ENCODE measurements at regions not wholly inside any gene's neighbourhood (a gene's known extent, or its start where the extent isn't known, plus 50 kb on each side); places are given as distances from the start of the nearest gene placed in this dataset.
"Not testable (repeated sequence)": the region's sequence is repeated elsewhere in the genome, so short reads cannot be mapped to it uniquely, and the experiment has no call there.

GRCh38 chr13:58376349-58376748 lies 744.8 kb downstream of the PCDH17 start:
- no peak for DNase-seq (ENCODE audit: low read depth)

GRCh38 chr13:58376775-58377174 lies 745.2 kb downstream of the PCDH17 start:
- no peak for DNase-seq (ENCODE audit: low read depth)

- no peak for DNase-seq (ENCODE audit: low read depth)
Observed at GRCh38 chr13:58379221-58379620, 747.7 kb downstream of the PCDH17 start.

GRCh38 chr13:58385336-58385735 lies 753.8 kb downstream of the PCDH17 start:
- DNase-seq (ENCODE audit: low read depth), result not testable (repeated sequence)

GRCh38 chr13:58397596-58398387 lies 766.2 kb downstream of the PCDH17 start:
- no peak for DNase-seq (ENCODE audit: low read depth)

- no peak for DNase-seq (ENCODE audit: low read depth)
Observed at GRCh38 chr13:58399263-58399662, 767.7 kb downstream of the PCDH17 start.

- DNase-seq (ENCODE audit: low read depth), result no peak
Observed at GRCh38 chr13:58406545-58406944, 775.0 kb downstream of the PCDH17 start.

GRCh38 chr13:58429917-58430316 lies 798.4 kb downstream of the PCDH17 start:
- no peak for DNase-seq (ENCODE audit: low read depth)

GRCh38 chr13:58434943-58435342 lies 803.4 kb downstream of the PCDH17 start:
- no peak for DNase-seq (ENCODE audit: low read depth)

- DNase-seq (ENCODE audit: low read depth), result no peak
Observed at GRCh38 chr13:58437427-58437826, 805.9 kb downstream of the PCDH17 start.

GRCh38 chr13:58446979-58447378 lies 815.4 kb downstream of the PCDH17 start:
- no peak for DNase-seq (ENCODE audit: low read depth)

GRCh38 chr13:58452123-58452623 lies 820.6 kb downstream of the PCDH17 start:
- no peak for DNase-seq (ENCODE audit: low read depth)

- no peak for DNase-seq (ENCODE audit: low read depth)
Observed at GRCh38 chr13:58455094-58455493, 823.5 kb downstream of the PCDH17 start.

- DNase-seq (ENCODE audit: low read depth), result no peak
Observed at GRCh38 chr13:58461217-58461616, 829.7 kb downstream of the PCDH17 start.

- no peak for DNase-seq (ENCODE audit: low read depth)
Observed at GRCh38 chr13:58463841-58464240, 832.3 kb downstream of the PCDH17 start.

- DNase-seq (ENCODE audit: low read depth), result no peak
Observed at GRCh38 chr13:58467176-58467575, 835.6 kb downstream of the PCDH17 start.

GRCh38 chr13:58472483-58472882 lies 840.9 kb downstream of the PCDH17 start:
- no peak for DNase-seq (ENCODE audit: low read depth)

- no peak for DNase-seq (ENCODE audit: low read depth)
Observed at GRCh38 chr13:58474581-58474980, 843.0 kb downstream of the PCDH17 start.

GRCh38 chr13:58476206-58476918 lies 844.8 kb downstream of the PCDH17 start:
- no peak for DNase-seq (ENCODE audit: low read depth)

- DNase-seq (ENCODE audit: low read depth), result no peak
Observed at GRCh38 chr13:58478858-58479257, 847.3 kb downstream of the PCDH17 start.

- DNase-seq (ENCODE audit: low read depth), result no peak
Observed at GRCh38 chr13:58480061-58480460, 848.5 kb downstream of the PCDH17 start.

- no peak for DNase-seq (ENCODE audit: low read depth)
Observed at GRCh38 chr13:58488251-58488650, 856.7 kb downstream of the PCDH17 start.

- DNase-seq (ENCODE audit: low read depth), result no peak
Observed at GRCh38 chr13:58495668-58496067, 864.1 kb downstream of the PCDH17 start.

All from stimulated activated CD4-positive, alpha-beta T cell treated with anti-CD3 and anti-CD28 coated beads, Interleukin-2, amount 100 ng/mL, for 4 hours (primary cell).